HL-60 (cell line): ENCODE measurements at regions not wholly inside any gene's neighbourhood (a gene's known extent, or its start where the extent isn't known, plus 50 kb on each side); places are given as distances from the start of the nearest gene placed in this dataset.

Experiments
- DNase-seq, 2 experiments: peaks; one replicate each; pipeline ENCODE4 v3.0.0-alpha.2; 2010 to 2020; ENCODE audit warnings: low read depth in 1 of 2, low spot score in 1 of 2
- H3K27ac ChIP-seq: fragments of 250-450 bp; sonication (Bioruptor Pico); replicated peaks from 2 replicates; pipeline ENCODE4 v1.5.1; 2020; ENCODE audit warnings: mild to moderate bottlenecking, moderate library complexity
- H3K27me3 ChIP-seq: fragments of 250-450 bp; sonication (Bioruptor Pico); 2 replicates; pipeline ENCODE4 v1.5.1; 2021; ENCODE audit warnings: mild to moderate bottlenecking, moderate library complexity; ENCODE audit not compliant: insufficient read depth, poor library complexity, severe bottlenecking
- H3K4me3 ChIP-seq: replicated peaks from 2 replicates; pipeline ENCODE4 v1.5.1; 2011; ENCODE audit warnings: mild to moderate bottlenecking, control low read depth, low read length; ENCODE audit not compliant: insufficient read depth
- GABPA ChIP-seq: IDR thresholded peaks from 2 replicates; pipeline ENCODE4 v1.6.1; 2012; ENCODE audit warnings: low read depth
- POLR2AphosphoS5 ChIP-seq: IDR thresholded peaks from 2 replicates; pipeline ENCODE4 v1.6.1; 2012; ENCODE audit warnings: low read depth
- REST ChIP-seq: IDR thresholded peaks from 2 replicates; pipeline ENCODE4 v1.6.1; 2012; ENCODE audit warnings: low read depth; ENCODE audit not compliant: insufficient replicate concordance
- SPI1 ChIP-seq: IDR thresholded peaks from 2 replicates; pipeline ENCODE4 v1.6.1; 2012; ENCODE audit warnings: low read depth, mild to moderate bottlenecking, borderline replicate concordance
- TF ChIP-seq, protein P1 (sequence below): IDR thresholded peaks from one replicate; pipeline ENCODE4 v1.5.1; 2011; ENCODE audit warnings: low read length, control low read depth, inconsistent platforms; ENCODE audit not compliant: insufficient read depth

DNA sequence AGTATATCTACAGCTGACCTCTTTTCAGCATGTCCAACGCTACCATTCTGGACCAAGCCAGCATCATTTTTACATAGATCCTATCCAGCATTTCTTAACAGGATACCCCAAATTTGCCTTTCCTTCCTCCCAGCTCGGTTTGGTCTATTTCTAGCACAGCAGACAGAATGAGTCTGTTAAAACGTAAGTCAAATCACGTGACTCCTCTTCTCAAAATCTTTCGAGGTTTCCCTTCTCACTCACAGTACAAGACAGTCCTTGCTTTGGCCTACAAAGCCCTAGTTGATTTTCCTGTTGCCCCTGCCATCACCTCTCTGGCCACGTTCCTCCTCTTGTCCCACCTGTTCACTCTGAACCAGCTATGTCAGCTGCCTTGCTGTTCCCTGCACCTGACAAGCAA lies 711.7 kb downstream of the SORCS3 start:
- Histone ChIP-seq H3K27me3 (no peaks in the 10 kb centered on the region), H3K4me3 (no peak overlapping the region), H3K27ac (no peak overlapping the region)
- DNase-seq = no peak
- TF ChIP-seq REST (no peak), GABPA (no peak), SPI1 (no peak), POLR2AphosphoS5 (no peak)
- TF ChIP-seq, protein P1, sequence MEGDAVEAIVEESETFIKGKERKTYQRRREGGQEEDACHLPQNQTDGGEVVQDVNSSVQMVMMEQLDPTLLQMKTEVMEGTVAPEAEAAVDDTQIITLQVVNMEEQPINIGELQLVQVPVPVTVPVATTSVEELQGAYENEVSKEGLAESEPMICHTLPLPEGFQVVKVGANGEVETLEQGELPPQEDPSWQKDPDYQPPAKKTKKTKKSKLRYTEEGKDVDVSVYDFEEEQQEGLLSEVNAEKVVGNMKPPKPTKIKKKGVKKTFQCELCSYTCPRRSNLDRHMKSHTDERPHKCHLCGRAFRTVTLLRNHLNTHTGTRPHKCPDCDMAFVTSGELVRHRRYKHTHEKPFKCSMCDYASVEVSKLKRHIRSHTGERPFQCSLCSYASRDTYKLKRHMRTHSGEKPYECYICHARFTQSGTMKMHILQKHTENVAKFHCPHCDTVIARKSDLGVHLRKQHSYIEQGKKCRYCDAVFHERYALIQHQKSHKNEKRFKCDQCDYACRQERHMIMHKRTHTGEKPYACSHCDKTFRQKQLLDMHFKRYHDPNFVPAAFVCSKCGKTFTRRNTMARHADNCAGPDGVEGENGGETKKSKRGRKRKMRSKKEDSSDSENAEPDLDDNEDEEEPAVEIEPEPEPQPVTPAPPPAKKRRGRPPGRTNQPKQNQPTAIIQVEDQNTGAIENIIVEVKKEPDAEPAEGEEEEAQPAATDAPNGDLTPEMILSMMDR = no peak

- Histone ChIP-seq H3K27ac (no peak overlapping the region), H3K4me3 (no peak overlapping the region), H3K27me3 (no peaks in the 10 kb centered on the region)
- TF ChIP-seq POLR2AphosphoS5 = no peak
- TF ChIP-seq REST = no peak
- TF ChIP-seq SPI1 = no peak
- TF ChIP-seq, protein P1 = no peak
- TF ChIP-seq GABPA = no peak
- no peak for DNase-seq
These were observed 711.2 kb downstream of the SORCS3 start for GRCh38 chr10:105352281-105352680.

DNA sequence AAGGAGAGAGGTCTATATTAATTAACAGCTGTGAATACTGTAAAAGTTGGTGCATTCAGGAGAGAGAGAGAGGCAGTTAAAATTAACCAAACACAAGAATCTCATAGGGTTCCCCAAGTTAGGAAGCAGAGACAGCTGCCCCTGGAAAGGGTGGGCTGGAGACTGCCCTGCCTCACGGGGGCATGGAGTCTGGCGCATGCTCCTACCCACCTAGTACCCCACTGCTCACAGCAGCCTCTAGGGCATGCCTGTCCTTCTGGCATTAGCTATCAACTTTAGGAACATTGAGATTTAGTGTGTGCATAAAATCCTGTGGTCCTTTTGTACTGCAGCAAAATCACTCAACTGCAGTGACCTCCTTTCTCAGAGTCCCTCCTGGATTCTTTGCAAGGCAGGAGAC lies 710.1 kb downstream of the SORCS3 start:
- Histone ChIP-seq H3K4me3 (no peak overlapping the region), H3K27ac (no peak overlapping the region), H3K27me3 (no peaks in the 10 kb centered on the region)
- no peak for DNase-seq
- TF ChIP-seq SPI1 (no peak), POLR2AphosphoS5 (no peak), REST (no peak)
- TF ChIP-seq, protein P1 = no peak
